GM23248 (cell line): ENCODE measurements at regions not wholly inside any gene's neighbourhood (a gene's known extent, or its start where the extent isn't known, plus 50 kb on each side); places are given as distances from the start of the nearest gene placed in this dataset.
A peak's percentile ranks its signal among the peaks of the same experiment; 100 is the strongest.

Source experiments
- DNase-seq: peaks from one replicate; pipeline ENCODE4 v3.0.0-alpha.2; 2015
- H2AFZ ChIP-seq: fragments of 200-600 bp; sonication (generic); 2 replicates; pipeline ENCODE4 v1.6.1; 2016; ENCODE audit warnings: antibody characterized with exemption
- H3F3A ChIP-seq: fragments of 200-600 bp; sonication (generic); 2 replicates; pipeline ENCODE4 v1.6.1; 2016; ENCODE audit warnings: mild to moderate bottlenecking, antibody characterized with exemption, mixed run types; ENCODE audit not compliant: insufficient read depth
- H3K27ac ChIP-seq: fragments of 200-600 bp; sonication (generic); 2 replicates; pipeline ENCODE4 v1.5.1; 2016; ENCODE audit warnings: mild to moderate bottlenecking
- H3K27me3 ChIP-seq: fragments of 200-600 bp; sonication (generic); replicated peaks from 2 replicates; pipeline ENCODE4 v1.6.1; 2016; ENCODE audit warnings: mild to moderate bottlenecking; ENCODE audit not compliant: insufficient read depth
- H3K36me3 ChIP-seq: fragments of 200-600 bp; sonication (generic); 2 replicates; pipeline ENCODE4 v1.6.1; 2016; ENCODE audit warnings: low read depth, mild to moderate bottlenecking
- H3K4me1 ChIP-seq: fragments of 200-600 bp; sonication (generic); 2 replicates; pipeline ENCODE4 v1.6.1; 2016; ENCODE audit warnings: mild to moderate bottlenecking; ENCODE audit not compliant: insufficient read depth
- H3K4me2 ChIP-seq: fragments of 200-600 bp; sonication (generic); one replicate; pipeline ENCODE4 v1.6.1; 2016; ENCODE audit warnings: mild to moderate bottlenecking; ENCODE audit not compliant: unreplicated experiment
- H3K4me3 ChIP-seq: fragments of 200-600 bp; sonication (generic); 2 replicates; pipeline ENCODE4 v1.5.1; 2016; ENCODE audit warnings: mild to moderate bottlenecking
- H3K79me2 ChIP-seq: fragments of 200-600 bp; sonication (generic); 2 replicates; pipeline ENCODE4 v1.6.1; 2016; ENCODE audit warnings: mild to moderate bottlenecking; ENCODE audit not compliant: insufficient read depth
- H3K9ac ChIP-seq: fragments of 200-600 bp; sonication (generic); 2 replicates; pipeline ENCODE4 v1.6.1; 2016; ENCODE audit warnings: mild to moderate bottlenecking
- H3K9me2 ChIP-seq: fragments of 200-600 bp; sonication (generic); 2 replicates; pipeline ENCODE4 v1.6.1; 2016; ENCODE audit warnings: mixed run types, mild to moderate bottlenecking, moderate library complexity; ENCODE audit not compliant: insufficient read depth
- H3K9me3 ChIP-seq: fragments of 200-600 bp; sonication (generic); one replicate; pipeline ENCODE4 v1.6.1; 2017; ENCODE audit warnings: low read depth
- H4K20me1 ChIP-seq: fragments of 200-600 bp; sonication (generic); 2 replicates; pipeline ENCODE4 v1.6.0; 2016; ENCODE audit not compliant: insufficient read depth
- EZH2 ChIP-seq: fragments of 200-600 bp; sonication (generic); IDR thresholded peaks from 2 replicates; pipeline ENCODE4 v1.6.1; 2018; ENCODE audit warnings: antibody characterized with exemption, mild to moderate bottlenecking; ENCODE audit not compliant: insufficient read depth, poor library complexity, severe bottlenecking
- EZH2phosphoT487 ChIP-seq: fragments of 200-600 bp; sonication (generic); IDR thresholded peaks from 2 replicates; pipeline ENCODE4 v1.6.1; 2018; ENCODE audit warnings: antibody characterized with exemption, moderate library complexity, mild to moderate bottlenecking, low read depth; ENCODE audit not compliant: insufficient read depth
- WGBS, 2 experiments: methylation state at CpG; one replicate each; pipeline ENCODE4 v1.1.6; 2015 to 2017; ENCODE audit warnings: low lambda C conversion rate in 2 of 2, low coverage in 1 of 2; ENCODE audit errors: missing lambda C conversion rate in 2 of 2; 5-methylcytosine and 5-hydroxymethylcytosine counted together
- in situ Hi-C: fragments of 300-500 bp; cut with MboI; formaldehyde crosslinking; loops from 2 replicates; pipeline ENCODE4 v1.15.0; 2020

- Histone ChIP-seq H4K20me1 (no peaks in the 10 kb centered on the region), H3F3A (no peaks in the 10 kb centered on the region), H2AFZ (no peak overlapping the region), H3K4me3 (no peak overlapping the region), H3K27ac (no peak overlapping the region), H3K27me3 (no peaks in the 10 kb centered on the region), H3K4me2 (no peak overlapping the region), H3K9ac (no peak overlapping the region), H3K36me3 (no peaks in the 10 kb centered on the region), H3K9me3 (no peaks in the 10 kb centered on the region), H3K79me2 (no peaks in the 10 kb centered on the region), H3K4me1 (no peaks in the 10 kb centered on the region), H3K9me2 (no peaks in the 10 kb centered on the region)
- WGBS, 2 experiments = 5 to 17% methylated on average over 1 of the region's 1 CpG
- DNase-seq = peak; percentile 0
- in situ Hi-C loops = no loop called here
- TF ChIP-seq EZH2phosphoT487 (no peak), EZH2 (no peak)
These were observed 560.1 kb downstream of the CDY2B start for GRCh38 chrY:17319916-17320315.

- WGBS, 2 experiments = 27 to 39% methylated on average over 2 of the region's 2 CpGs
- H3K4me3 ChIP-seq = no peak overlapping the region
- no peaks in the 10 kb centered on the region for H3K4me1 ChIP-seq
- H3K9me2 ChIP-seq = no peaks in the 10 kb centered on the region
- no peaks in the 10 kb centered on the region for H3K36me3 ChIP-seq
- no peaks in the 10 kb centered on the region for H3K79me2 ChIP-seq
- H3K27me3 ChIP-seq = no peaks in the 10 kb centered on the region
- H3K27ac ChIP-seq = no peak overlapping the region
- no peaks in the 10 kb centered on the region for H3K9me3 ChIP-seq
- TF ChIP-seq EZH2phosphoT487 = no peak
- H3K9ac ChIP-seq = no peak overlapping the region
- H3K4me2 ChIP-seq = no peak overlapping the region
- in situ Hi-C loops = no loop called here
- no peak for DNase-seq
- H3F3A ChIP-seq = no peaks in the 10 kb centered on the region
- no peak overlapping the region for H2AFZ ChIP-seq
- H4K20me1 ChIP-seq = no peaks in the 10 kb centered on the region
These were observed 561.4 kb downstream of the CDY2B start for GRCh38 chrY:17318631-17319030.

- H3K9me3 ChIP-seq = no peaks in the 10 kb centered on the region
- H3K9me2 ChIP-seq = no peaks in the 10 kb centered on the region
- H4K20me1 ChIP-seq = no peaks in the 10 kb centered on the region
- no peaks in the 10 kb centered on the region for H3K79me2 ChIP-seq
- no peaks in the 10 kb centered on the region for H3K36me3 ChIP-seq
- H3K4me1 ChIP-seq = no peaks in the 10 kb centered on the region
- no peak overlapping the region for H2AFZ ChIP-seq
- no peak overlapping the region for H3K9ac ChIP-seq
- no peak overlapping the region for H3K4me3 ChIP-seq
- in situ Hi-C loops = no loop called here
- DNase-seq = no peak
- H3K27me3 ChIP-seq = no peaks in the 10 kb centered on the region
- no peak overlapping the region for H3K4me2 ChIP-seq
- TF ChIP-seq EZH2 (no peak), EZH2phosphoT487 (no peak)
- H3F3A ChIP-seq = no peaks in the 10 kb centered on the region
- H3K27ac ChIP-seq = no peak overlapping the region
These were observed 603.0 kb downstream of the CDY2B start for GRCh38 chrY:17277056-17277455.

- Histone ChIP-seq H3K9ac (no peak overlapping the region), H3K79me2 (no peaks in the 10 kb centered on the region), H3K4me3 (no peak overlapping the region), H3K36me3 (no peaks in the 10 kb centered on the region), H2AFZ (no peak overlapping the region), H3K4me2 (no peak overlapping the region), H3F3A (no peaks in the 10 kb centered on the region), H3K27me3 (no peaks in the 10 kb centered on the region), H3K9me3 (no peaks in the 10 kb centered on the region), H3K27ac (no peak overlapping the region), H3K9me2 (no peaks in the 10 kb centered on the region), H4K20me1 (no peaks in the 10 kb centered on the region), H3K4me1 (no peaks in the 10 kb centered on the region)
- in situ Hi-C loops = no loop called here
- DNase-seq = no peak
- TF ChIP-seq EZH2phosphoT487 (no peak), EZH2 (no peak)
These were observed 620.5 kb downstream of the CDY2B start for GRCh38 chrY:17259497-17259896.

GRCh38 chrY:17238406-17238805, 641.6 kb downstream of the CDY2B start:
- Histone ChIP-seq H3K27me3 (no peaks in the 10 kb centered on the region), H4K20me1 (no peaks in the 10 kb centered on the region), H3K36me3 (no peaks in the 10 kb centered on the region), H3F3A (no peaks in the 10 kb centered on the region), H3K4me1 (no peaks in the 10 kb centered on the region), H3K4me2 (no peak overlapping the region), H3K27ac (no peak overlapping the region), H3K9ac (no peak overlapping the region), H3K79me2 (no peaks in the 10 kb centered on the region), H2AFZ (no peak overlapping the region), H3K4me3 (no peak overlapping the region), H3K9me2 (no peaks in the 10 kb centered on the region), H3K9me3 (no peaks in the 10 kb centered on the region)
- no peak for TF ChIP-seq EZH2
- TF ChIP-seq EZH2phosphoT487 = no peak
- DNase-seq = no peak
- WGBS, 2 experiments = 13 to 17% methylated on average over 2 of the region's 2 CpGs
- in situ Hi-C loops = no loop called here
